ENCODE measurements at regions not wholly inside any gene's neighbourhood (a gene's known extent, or its start where the extent isn't known, plus 50 kb on each side); places are given as distances from the start of the nearest gene placed in this dataset.

DNA sequence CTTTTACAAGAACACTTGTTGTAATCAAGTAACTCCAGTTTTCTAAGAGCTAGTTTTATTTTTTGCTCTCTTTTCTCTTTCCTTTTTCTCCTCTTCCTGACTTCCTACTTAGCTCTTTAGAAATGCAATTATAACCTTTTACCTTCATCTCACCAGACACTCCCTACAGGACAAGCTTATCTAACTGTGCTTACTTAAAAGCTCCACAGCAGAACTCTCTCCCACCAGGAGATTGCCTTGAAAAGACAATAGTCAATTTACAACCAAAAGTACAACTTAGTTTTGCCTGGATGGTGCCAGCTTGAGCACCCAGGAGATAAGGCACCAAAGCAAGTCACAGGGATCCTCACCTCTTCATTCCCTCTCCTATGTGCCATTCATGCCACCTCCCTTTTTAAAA is 573.8 kb upstream of the LMCD1 start:
- no peak for DNase-seq
- H3K4me3 ChIP-seq = no peak overlapping the region
- no peaks in the 10 kb centered on the region for H3K4me1 ChIP-seq
- no peaks in the 10 kb centered on the region for H3K9me3 ChIP-seq
- H3K36me3 ChIP-seq = no peaks in the 10 kb centered on the region
- TF ChIP-seq POLR2A (IDR thresholded peaks at IDR 0.05) = no peak
- TF ChIP-seq, protein P1, sequence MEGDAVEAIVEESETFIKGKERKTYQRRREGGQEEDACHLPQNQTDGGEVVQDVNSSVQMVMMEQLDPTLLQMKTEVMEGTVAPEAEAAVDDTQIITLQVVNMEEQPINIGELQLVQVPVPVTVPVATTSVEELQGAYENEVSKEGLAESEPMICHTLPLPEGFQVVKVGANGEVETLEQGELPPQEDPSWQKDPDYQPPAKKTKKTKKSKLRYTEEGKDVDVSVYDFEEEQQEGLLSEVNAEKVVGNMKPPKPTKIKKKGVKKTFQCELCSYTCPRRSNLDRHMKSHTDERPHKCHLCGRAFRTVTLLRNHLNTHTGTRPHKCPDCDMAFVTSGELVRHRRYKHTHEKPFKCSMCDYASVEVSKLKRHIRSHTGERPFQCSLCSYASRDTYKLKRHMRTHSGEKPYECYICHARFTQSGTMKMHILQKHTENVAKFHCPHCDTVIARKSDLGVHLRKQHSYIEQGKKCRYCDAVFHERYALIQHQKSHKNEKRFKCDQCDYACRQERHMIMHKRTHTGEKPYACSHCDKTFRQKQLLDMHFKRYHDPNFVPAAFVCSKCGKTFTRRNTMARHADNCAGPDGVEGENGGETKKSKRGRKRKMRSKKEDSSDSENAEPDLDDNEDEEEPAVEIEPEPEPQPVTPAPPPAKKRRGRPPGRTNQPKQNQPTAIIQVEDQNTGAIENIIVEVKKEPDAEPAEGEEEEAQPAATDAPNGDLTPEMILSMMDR (IDR thresholded peaks at IDR 0.05) = no peak
- intact Hi-C loops (cut with DNase I) = no loop called here
- H3K27ac ChIP-seq = no peak overlapping the region
- no peaks in the 10 kb centered on the region for H3K27me3 ChIP-seq

DNA sequence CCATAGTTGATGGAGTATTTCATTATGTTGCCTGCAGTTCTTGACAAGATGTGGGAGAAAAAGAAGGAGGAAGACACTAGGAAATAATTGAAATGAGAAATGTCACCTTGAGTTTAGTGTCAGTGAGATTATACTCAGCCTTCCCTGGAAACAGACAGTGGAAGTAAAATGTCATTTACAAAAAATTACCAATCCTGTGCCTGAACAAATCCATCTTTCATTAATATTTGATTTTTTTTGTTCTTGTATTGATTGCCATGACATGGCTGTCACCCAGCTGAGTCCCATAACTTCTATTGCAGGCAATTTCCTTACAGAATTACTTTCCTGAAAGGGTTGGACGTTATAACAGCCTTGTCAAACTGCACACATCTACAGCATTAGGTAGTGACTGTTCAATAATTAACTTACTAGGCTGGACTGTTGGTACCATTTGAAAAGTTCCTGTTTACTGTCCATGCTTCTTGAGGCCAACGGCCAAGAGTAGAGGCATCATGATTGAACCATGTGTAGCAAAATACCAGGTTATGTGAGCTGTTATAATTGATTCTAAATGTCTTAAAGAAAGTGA is 572.2 kb upstream of the LMCD1 start:
- WGBS, 2 donors = 37 to 41% methylated on average over 2 of the region's 2 CpGs
- Histone ChIP-seq H3K27ac (no peak overlapping the region), H3K4me1 (no peaks in the 10 kb centered on the region), H3K9me3 (no peaks in the 10 kb centered on the region), H3K36me3 (no peaks in the 10 kb centered on the region), H3K4me3 (no peak overlapping the region), H3K27me3 (no peaks in the 10 kb centered on the region)
- TF ChIP-seq POLR2A (IDR thresholded peaks at IDR 0.05) = no peak
- TF ChIP-seq, protein P1 (IDR thresholded peaks at IDR 0.05) = no peak
- no peak for DNase-seq
- intact Hi-C loops (cut with DNase I) = no loop called here

DNA sequence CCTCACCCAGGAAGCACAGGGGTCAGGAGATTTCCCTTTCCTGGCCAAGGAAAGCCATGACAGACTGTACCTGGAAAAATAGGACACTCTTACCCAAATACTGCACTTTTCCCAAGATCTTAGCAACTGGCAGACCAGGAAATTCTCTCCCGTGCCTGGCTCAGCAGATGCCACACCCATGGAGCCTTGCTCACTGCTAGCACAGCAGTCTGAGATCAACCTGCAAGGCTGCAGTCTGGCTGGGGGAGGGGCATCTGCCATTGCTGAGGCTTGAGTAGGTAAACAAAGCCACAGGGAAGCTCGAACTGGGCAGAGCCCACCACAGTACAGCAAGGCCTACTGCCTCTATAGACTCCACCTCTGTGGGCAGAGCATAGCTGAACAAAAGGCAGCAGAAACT is 567.3 kb upstream of the LMCD1 start:
- 31% methylated on average over 2 of the region's 2 CpGs; no CpG with 5 or more reads in 1 of the 2 donors for WGBS, 2 donors
- H3K27me3 ChIP-seq = no peaks in the 10 kb centered on the region
- H3K4me3 ChIP-seq = no peak overlapping the region
- no peaks in the 10 kb centered on the region for H3K4me1 ChIP-seq
- DNase-seq = no peak
- no peaks in the 10 kb centered on the region for H3K36me3 ChIP-seq
- no peak overlapping the region for H3K27ac ChIP-seq
- no peaks in the 10 kb centered on the region for H3K9me3 ChIP-seq
- no peak for TF ChIP-seq POLR2A (IDR thresholded peaks at IDR 0.05)
- TF ChIP-seq, protein P1 (IDR thresholded peaks at IDR 0.05) = no peak
- intact Hi-C loops (cut with DNase I) = no loop called here

DNA sequence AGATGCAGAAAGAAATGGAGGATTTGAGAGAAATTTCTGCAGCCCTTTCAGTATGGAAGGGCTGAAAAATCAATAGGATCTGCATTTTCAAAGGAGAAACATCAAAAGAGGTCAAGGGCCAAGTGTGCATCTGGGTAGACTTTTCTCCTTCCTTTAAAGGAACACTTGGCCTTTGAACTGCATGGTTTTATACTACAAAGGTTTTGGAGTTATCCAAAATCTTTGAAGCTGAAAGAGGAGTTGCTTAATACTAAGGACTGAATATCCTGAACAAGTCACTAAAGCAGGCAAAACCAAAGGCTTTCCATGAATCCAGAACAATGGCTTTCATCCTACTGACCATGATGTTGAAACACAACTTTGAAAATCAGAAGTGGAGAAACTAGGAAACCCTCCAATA is 553.7 kb upstream of the LMCD1 start:
- Histone ChIP-seq H3K9me3 (no peaks in the 10 kb centered on the region), H3K4me3 (no peak overlapping the region), H3K27ac (no peak overlapping the region), H3K4me1 (no peaks in the 10 kb centered on the region), H3K36me3 (no peaks in the 10 kb centered on the region), H3K27me3 (no peaks in the 10 kb centered on the region)
- DNase-seq = no peak
- intact Hi-C loops (cut with DNase I) = no loop called here
- TF ChIP-seq, protein P1 (IDR thresholded peaks at IDR 0.05) = no peak
- TF ChIP-seq POLR2A (IDR thresholded peaks at IDR 0.05) = no peak

DNA sequence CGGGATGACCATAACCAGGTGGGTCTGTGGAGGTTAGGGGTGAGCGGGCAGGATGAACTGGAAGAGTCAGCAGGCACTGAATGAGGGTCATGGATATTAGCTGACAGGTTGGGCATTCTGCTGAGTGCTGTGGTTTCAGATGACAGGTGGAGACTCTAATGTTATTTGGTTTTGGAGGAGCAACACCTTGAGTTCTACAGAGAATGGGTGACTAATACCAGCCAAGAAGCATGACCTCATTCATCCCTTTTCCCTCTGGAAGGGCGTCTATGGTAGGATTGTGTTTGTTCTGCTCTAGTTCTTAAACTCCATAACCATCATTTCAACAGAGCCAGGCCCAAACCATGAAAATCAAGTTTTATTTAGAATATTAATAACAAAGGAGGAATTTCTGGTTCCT is 550.7 kb upstream of the LMCD1 start:
- intact Hi-C loops (cut with DNase I) = no loop called here
- Histone ChIP-seq H3K4me1 (no peaks in the 10 kb centered on the region), H3K9me3 (no peaks in the 10 kb centered on the region), H3K27ac (no peak overlapping the region), H3K27me3 (no peaks in the 10 kb centered on the region), H3K4me3 (no peak overlapping the region), H3K36me3 (no peaks in the 10 kb centered on the region)
- WGBS, 2 donors = 79 to 86% methylated on average over 3 of the region's 3 CpGs
- DNase-seq = no peak
- TF ChIP-seq POLR2A (IDR thresholded peaks at IDR 0.05) = no peak
- TF ChIP-seq, protein P1 (IDR thresholded peaks at IDR 0.05) = no peak
